CD14-positive monocyte (primary cell): ENCODE measurements at regions not wholly inside any gene's neighbourhood (a gene's known extent, or its start where the extent isn't known, plus 50 kb on each side); places are given as distances from the start of the nearest gene placed in this dataset.

Experiments
- DNase-seq, 3 donors: peaks; one replicate each; pipeline ENCODE4 v3.0.0-alpha.2; 2011 to 2022
- H2AFZ ChIP-seq: 2 replicates; pipeline ENCODE4 v1.6.0; 2012; ENCODE audit warnings: mild to moderate bottlenecking, low read depth, low read length, inconsistent platforms; ENCODE audit not compliant: insufficient read depth, poor library complexity, severe bottlenecking
- H3K27ac ChIP-seq, 2 donors: 1 replicate in 1 of 2; 2 replicates in 1 of 2; pipeline ENCODE4 v1.5.1; 2012 to 2013; ENCODE audit warnings: low read length in 2 of 2, control low read depth in 1 of 2, inconsistent platforms in 1 of 2, low read depth in 1 of 2, mild to moderate bottlenecking in 1 of 2
- H3K27me3 ChIP-seq, 2 donors: one replicate each; pipeline versions ENCODE4 v1.6.0 to v1.6.1; 2011 to 2013; ENCODE audit warnings: low read length in 2 of 2; ENCODE audit not compliant: control insufficient read depth in 2 of 2, insufficient read depth in 2 of 2
- H3K36me3 ChIP-seq, 2 donors: replicated peaks in 1 of 2; 1 replicate in 1 of 2; 2 replicates in 1 of 2; pipeline versions ENCODE4 v1.5.1 to v1.6.1; 2012 to 2013; ENCODE audit warnings: low read length in 2 of 2, control low read depth in 1 of 2, inconsistent platforms in 1 of 2, mild to moderate bottlenecking in 1 of 2; ENCODE audit not compliant: insufficient read depth in 2 of 2, control insufficient read depth in 1 of 2
- H3K4me1 ChIP-seq, 2 donors: 1 replicate in 1 of 2; 2 replicates in 1 of 2; pipeline versions ENCODE4 v1.5.1 to v1.6.1; 2012 to 2013; ENCODE audit warnings: low read length in 2 of 2, control low read depth in 1 of 2, inconsistent platforms in 1 of 2, mild to moderate bottlenecking in 1 of 2, moderate library complexity in 1 of 2; ENCODE audit not compliant: insufficient read depth in 2 of 2, control insufficient read depth in 1 of 2
- H3K4me2 ChIP-seq: replicated peaks from 2 replicates; pipeline ENCODE3; 2012; ENCODE audit warnings: low read length, moderate library complexity, mild to moderate bottlenecking; ENCODE audit not compliant: poor library complexity, severe bottlenecking; ENCODE audit errors: extremely low read depth
- H3K4me3 ChIP-seq, 3 experiments: fragments of 200-600 bp in 1 of 3; sonication (generic) in 1 of 3; replicated peaks in 1 of 3; 1 replicate in 2 of 3; 2 replicates in 1 of 3; pipeline ENCODE4 v1.5.1; 2011 to 2013; ENCODE audit warnings: low read length in 3 of 3, mild to moderate bottlenecking in 3 of 3, control low read depth in 2 of 3, low read depth in 2 of 3, inconsistent platforms in 1 of 3, moderate library complexity in 1 of 3
- H3K79me2 ChIP-seq: 2 replicates; pipeline ENCODE4 v1.6.0; 2012; ENCODE audit warnings: mild to moderate bottlenecking, control low read depth, inconsistent platforms, low read length, moderate library complexity; ENCODE audit not compliant: insufficient read depth
- H3K9ac ChIP-seq: 2 replicates; pipeline ENCODE4 v1.6.0; 2017; ENCODE audit warnings: low read length, mild to moderate bottlenecking; ENCODE audit not compliant: insufficient read depth, poor library complexity, severe bottlenecking
- H3K9me3 ChIP-seq, 2 donors: replicated peaks in 1 of 2; 1 replicate in 1 of 2; 2 replicates in 1 of 2; pipeline versions ENCODE4 v1.5.1 to v1.6.1; 2012 to 2013; ENCODE audit warnings: low read length in 2 of 2, control low read depth in 1 of 2; ENCODE audit not compliant: control insufficient read depth in 1 of 2, insufficient read depth in 1 of 2
- H4K20me1 ChIP-seq: 2 replicates; pipeline ENCODE4 v1.6.0; 2012; ENCODE audit warnings: mild to moderate bottlenecking, low read length, control low read depth, moderate library complexity; ENCODE audit not compliant: insufficient read depth
- H3K27ac Mint-ChIP-seq, 7 donors: one replicate each; pipeline ENCODE4 v1.8.0; 2020; ENCODE audit warnings: mild to moderate bottlenecking in 7 of 7, mixed read lengths in 7 of 7, moderate library complexity in 6 of 7, inconsistent platforms in 2 of 7
- H3K27me3 Mint-ChIP-seq, 3 donors: one replicate each; pipeline ENCODE4 v1.8.0; 2021 to 2022; ENCODE audit warnings: low read depth in 3 of 3, mild to moderate bottlenecking in 3 of 3, mixed read lengths in 3 of 3, moderate library complexity in 3 of 3, inconsistent platforms in 1 of 3
- H3K36me3 Mint-ChIP-seq, 2 donors: one replicate each; pipeline ENCODE4 v1.8.0; 2020; ENCODE audit warnings: mixed read lengths in 2 of 2, inconsistent platforms in 1 of 2, mild to moderate bottlenecking in 1 of 2
- H3K4me1 Mint-ChIP-seq: one replicate; pipeline ENCODE4 v1.8.0; 2020; ENCODE audit warnings: mild to moderate bottlenecking, mixed read lengths
- H3K4me3 Mint-ChIP-seq, 2 donors: one replicate each; pipeline ENCODE4 v1.8.0; 2020; ENCODE audit warnings: mild to moderate bottlenecking in 2 of 2, mixed read lengths in 2 of 2, moderate library complexity in 1 of 2
- H3K9me3 Mint-ChIP-seq, 7 donors: one replicate each; pipeline ENCODE4 v1.8.0; 2020 to 2022; ENCODE audit warnings: mixed read lengths in 7 of 7, mild to moderate bottlenecking in 6 of 7, moderate library complexity in 6 of 7, inconsistent platforms in 2 of 7
- WGBS: methylation state at CpG from one replicate; pipeline ENCODE4 v1.1.5; 2013; ENCODE audit warnings: missing lambda C conversion rate; ENCODE audit not compliant: insufficient coverage; 5-methylcytosine and 5-hydroxymethylcytosine counted together
- intact Hi-C, 2 donors: fragments of 100-400 bp; cut with micrococcal nuclease; formaldehyde crosslinking; loops; one replicate each; pipeline versions ENCODE4 v1.15.0 to v1.15.1; 2023
- TF ChIP-seq, protein P1 (sequence below): fragments of 200-600 bp; IDR thresholded peaks from one replicate; pipeline ENCODE4 v1.8.0; 2022; ENCODE audit warnings: antibody characterized with exemption, mild to moderate bottlenecking

DNA sequence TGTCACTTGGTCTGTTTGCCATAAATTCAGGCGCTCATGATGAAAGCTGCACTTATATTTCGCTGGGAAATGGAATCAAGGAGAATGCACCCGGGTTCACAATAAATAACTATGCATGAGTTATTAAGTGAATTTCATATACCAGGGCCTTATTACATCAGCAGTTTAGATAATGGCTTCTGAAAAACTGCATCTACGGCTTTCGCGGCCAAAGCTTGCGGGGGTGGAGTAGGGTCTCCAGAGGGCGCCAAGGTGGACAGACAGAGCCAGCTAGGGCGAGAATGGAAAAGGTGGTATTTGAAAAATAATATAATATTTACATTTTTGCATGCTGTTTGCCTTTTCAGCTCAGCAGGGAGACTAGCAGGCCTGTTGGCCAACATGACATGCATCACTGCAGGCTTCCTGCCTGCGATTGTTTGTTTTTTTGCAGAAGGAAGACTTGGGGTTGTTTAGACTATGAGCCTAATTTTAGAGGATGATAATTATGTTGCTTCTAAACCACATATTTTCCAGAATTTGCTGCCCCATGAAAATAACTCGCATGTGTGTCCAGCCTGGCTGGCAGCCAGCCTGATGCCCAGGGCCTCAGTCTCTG, 173.8 kb upstream of the IRX3 start:
- peaks cover 3% of the 10 kb centered on the region for H3K4me1 Mint-ChIP-seq
- Histone ChIP-seq H3K36me3 (no peaks in the 10 kb centered on the region), H4K20me1 (no peaks in the 10 kb centered on the region), H3K9ac (no peak overlapping the region), H3K4me2 (no peak overlapping the region), H3K27ac (no peak overlapping the region), H3K4me1 (no peaks in the 10 kb centered on the region), H3K9me3 (peaks cover 0 to 7% of the 10 kb centered on the region in 2 donors), H2AFZ (no peak overlapping the region), H3K27me3 (no peaks in the 10 kb centered on the region), H3K4me3 (no peak overlapping the region), H3K79me2 (no peaks in the 10 kb centered on the region)
- intact Hi-C loops, result no loop called here
- H3K9me3 Mint-ChIP-seq, result peaks cover 2 to 11% (median 6%) of the 10 kb centered on the region in 7 donors
- no peak overlapping the region for H3K4me3 Mint-ChIP-seq
- H3K27me3 Mint-ChIP-seq, result peaks cover 0 to 5% (median under 1%) of the 10 kb centered on the region in 3 donors
- WGBS, result 67% methylated on average over 1 of the region's 11 CpGs
- DNase-seq, result no peak
- H3K27ac Mint-ChIP-seq, result no peak overlapping the region
- TF ChIP-seq, protein P1, sequence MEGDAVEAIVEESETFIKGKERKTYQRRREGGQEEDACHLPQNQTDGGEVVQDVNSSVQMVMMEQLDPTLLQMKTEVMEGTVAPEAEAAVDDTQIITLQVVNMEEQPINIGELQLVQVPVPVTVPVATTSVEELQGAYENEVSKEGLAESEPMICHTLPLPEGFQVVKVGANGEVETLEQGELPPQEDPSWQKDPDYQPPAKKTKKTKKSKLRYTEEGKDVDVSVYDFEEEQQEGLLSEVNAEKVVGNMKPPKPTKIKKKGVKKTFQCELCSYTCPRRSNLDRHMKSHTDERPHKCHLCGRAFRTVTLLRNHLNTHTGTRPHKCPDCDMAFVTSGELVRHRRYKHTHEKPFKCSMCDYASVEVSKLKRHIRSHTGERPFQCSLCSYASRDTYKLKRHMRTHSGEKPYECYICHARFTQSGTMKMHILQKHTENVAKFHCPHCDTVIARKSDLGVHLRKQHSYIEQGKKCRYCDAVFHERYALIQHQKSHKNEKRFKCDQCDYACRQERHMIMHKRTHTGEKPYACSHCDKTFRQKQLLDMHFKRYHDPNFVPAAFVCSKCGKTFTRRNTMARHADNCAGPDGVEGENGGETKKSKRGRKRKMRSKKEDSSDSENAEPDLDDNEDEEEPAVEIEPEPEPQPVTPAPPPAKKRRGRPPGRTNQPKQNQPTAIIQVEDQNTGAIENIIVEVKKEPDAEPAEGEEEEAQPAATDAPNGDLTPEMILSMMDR, result no peak
- H3K36me3 Mint-ChIP-seq, result no peaks in the 10 kb centered on the region

DNA sequence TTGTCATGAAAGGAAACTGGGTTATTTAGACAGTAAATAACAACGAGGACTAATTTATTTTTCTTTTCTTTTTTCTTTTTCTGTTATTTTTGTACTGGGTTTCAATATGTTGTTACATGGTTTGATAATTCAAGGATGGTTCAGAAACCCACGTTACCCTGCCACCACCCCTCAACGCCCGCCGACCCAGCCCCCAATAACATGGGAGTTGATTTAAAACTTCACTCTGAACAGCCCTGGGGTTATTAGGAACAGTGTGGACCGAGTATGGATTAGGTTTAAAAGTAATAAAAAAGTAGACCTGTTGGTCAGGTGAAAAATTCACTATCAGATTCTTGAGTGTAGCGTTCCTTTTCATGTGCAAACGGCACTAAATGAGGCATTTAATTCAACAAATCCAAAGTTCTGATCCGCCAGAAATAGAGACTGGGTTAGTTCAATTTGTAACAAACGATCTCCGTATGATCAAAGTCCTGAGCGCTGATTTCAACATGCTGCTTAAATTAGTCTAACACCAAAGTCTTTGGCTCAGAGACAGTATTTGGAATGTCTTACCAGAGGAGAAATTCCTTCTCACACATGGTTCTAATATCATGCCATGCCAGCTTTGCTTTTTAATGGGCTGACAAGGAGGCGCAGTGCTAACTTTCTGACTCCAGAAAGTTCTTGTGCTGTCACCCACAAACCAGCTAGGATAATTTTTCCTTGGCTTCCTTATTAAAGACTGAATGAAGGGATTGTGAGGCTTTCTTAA, 173.1 kb upstream of the IRX3 start:
- peaks cover 0 to 8% (median 4%) of the 10 kb centered on the region in 3 donors for H3K27me3 Mint-ChIP-seq
- H3K4me3 Mint-ChIP-seq, result no peak overlapping the region
- H3K9me3 Mint-ChIP-seq, result peaks cover 2 to 10% (median 6%) of the 10 kb centered on the region in 7 donors
- H3K27ac Mint-ChIP-seq, result no peak overlapping the region
- Histone ChIP-seq H3K27ac (no peak overlapping the region), H3K9me3 (peaks cover 0 to 7% of the 10 kb centered on the region in 2 donors), H2AFZ (no peak overlapping the region), H3K4me1 (no peaks in the 10 kb centered on the region), H3K27me3 (no peaks in the 10 kb centered on the region), H3K4me2 (no peak overlapping the region), H3K4me3 (no peak overlapping the region), H3K79me2 (no peaks in the 10 kb centered on the region), H3K36me3 (no peaks in the 10 kb centered on the region), H4K20me1 (no peaks in the 10 kb centered on the region), H3K9ac (no peak overlapping the region)
- H3K4me1 Mint-ChIP-seq, result peaks cover 3% of the 10 kb centered on the region
- intact Hi-C loops, result no loop called here
- TF ChIP-seq, protein P1, result no peak
- DNase-seq, result no peak
- H3K36me3 Mint-ChIP-seq, result no peaks in the 10 kb centered on the region
- WGBS, result 80% methylated on average over 3 of the region's 13 CpGs
